ENCODE measurements at regions not wholly inside any gene's neighbourhood (a gene's known extent, or its start where the extent isn't known, plus 50 kb on each side); places are given as distances from the start of the nearest gene placed in this dataset.

GRCh38 chr12:13686260-13686659 lies 295.1 kb downstream of the GRIN2B start:
- Histone ChIP-seq H3K4me2 (ENCODE audit: low read length) (no peak overlapping the region), H3F3A (ENCODE audit: control insufficient read depth, insufficient read depth) (no peaks in the 10 kb centered on the region), H3K9me2 (replicated peaks; ENCODE audit: control insufficient read depth, low read length) (no peaks in the 10 kb centered on the region), H3K79me2 (ENCODE audit: control insufficient read depth, low read length) (no peaks in the 10 kb centered on the region), H3K4me3 (ENCODE audit: low read length) (no peak overlapping the region), H3K27ac (ENCODE audit: low read depth, low read length) (no peak overlapping the region), H3K4me1 (ENCODE audit: control insufficient read depth, low read length) (peaks cover 5% of the 10 kb centered on the region; the same call in 1 of the 2 replicates), H4K20me1 (ENCODE audit: control insufficient read depth, insufficient read depth, low read depth, low read length) (no peaks in the 10 kb centered on the region), H3K27me3 (ENCODE audit: control insufficient read depth, low read length) (no peaks in the 10 kb centered on the region), H3K36me3 (ENCODE audit: control insufficient read depth, low read length) (no peaks in the 10 kb centered on the region), H3K9me3 (ENCODE audit: control insufficient read depth, insufficient read depth, low read length) (0 out of 2 replicates have a peak, but pooled peaks cover 3% of the 10 kb centered on the region)
- no peak for TF ChIP-seq CTCF (IDR thresholded peaks at IDR 0.05; ENCODE audit: low read depth, low read length, poor library complexity, severe bottlenecking)
- no peak for TF ChIP-seq EZH2phosphoT487 (IDR thresholded peaks at IDR 0.05; ENCODE audit: borderline replicate concordance, low read length)

GRCh38 chr12:13680916-13681315 lies 300.5 kb downstream of the GRIN2B start:
- Histone ChIP-seq H3K4me2 (ENCODE audit: low read length) (no peak overlapping the region), H3K9me3 (ENCODE audit: control insufficient read depth, insufficient read depth, low read length) (0 out of 2 replicates have a peak, but pooled peaks cover 3% of the 10 kb centered on the region), H3K36me3 (ENCODE audit: control insufficient read depth, low read length) (no peaks in the 10 kb centered on the region), H3F3A (ENCODE audit: control insufficient read depth, insufficient read depth) (no peaks in the 10 kb centered on the region), H3K27ac (ENCODE audit: low read depth, low read length) (no peak overlapping the region), H3K9me2 (replicated peaks; ENCODE audit: control insufficient read depth, low read length) (no peaks in the 10 kb centered on the region), H3K4me3 (ENCODE audit: low read length) (no peak overlapping the region), H3K27me3 (ENCODE audit: control insufficient read depth, low read length) (no peaks in the 10 kb centered on the region), H4K20me1 (ENCODE audit: control insufficient read depth, insufficient read depth, low read depth, low read length) (no peaks in the 10 kb centered on the region), H3K4me1 (ENCODE audit: control insufficient read depth, low read length) (peaks cover 5% of the 10 kb centered on the region; the same call in 1 of the 2 replicates), H3K79me2 (ENCODE audit: control insufficient read depth, low read length) (no peaks in the 10 kb centered on the region)
- TF ChIP-seq CTCF (IDR thresholded peaks at IDR 0.05; ENCODE audit: low read depth, low read length, poor library complexity, severe bottlenecking) (no peak), EZH2phosphoT487 (IDR thresholded peaks at IDR 0.05; ENCODE audit: borderline replicate concordance, low read length) (no peak)

GRCh38 chr12:13676880-13677279 lies 304.5 kb downstream of the GRIN2B start:
- no peak overlapping the region for H3K27ac ChIP-seq (ENCODE audit: low read depth, low read length)
- H3K27me3 ChIP-seq (ENCODE audit: control insufficient read depth, low read length) = no peaks in the 10 kb centered on the region
- no peaks in the 10 kb centered on the region for H3K79me2 ChIP-seq (ENCODE audit: control insufficient read depth, low read length)
- H3K36me3 ChIP-seq (ENCODE audit: control insufficient read depth, low read length) = no peaks in the 10 kb centered on the region
- no peaks in the 10 kb centered on the region for H3K9me2 ChIP-seq (replicated peaks; ENCODE audit: control insufficient read depth, low read length)
- no peak for TF ChIP-seq CTCF (IDR thresholded peaks at IDR 0.05; ENCODE audit: low read depth, low read length, poor library complexity, severe bottlenecking)
- TF ChIP-seq EZH2phosphoT487 (IDR thresholded peaks at IDR 0.05; ENCODE audit: borderline replicate concordance, low read length) = no peak
- no peak overlapping the region for H3K4me2 ChIP-seq (ENCODE audit: low read length)
- no peaks in the 10 kb centered on the region for H3K4me1 ChIP-seq (ENCODE audit: control insufficient read depth, low read length)
- no peaks in the 10 kb centered on the region for H3F3A ChIP-seq (ENCODE audit: control insufficient read depth, insufficient read depth)
- H3K4me3 ChIP-seq (ENCODE audit: low read length) = no peak overlapping the region
- H3K9me3 ChIP-seq (ENCODE audit: control insufficient read depth, insufficient read depth, low read length) = no peaks in the 10 kb centered on the region; the same call in 1 of the 2 replicates
- H4K20me1 ChIP-seq (ENCODE audit: control insufficient read depth, insufficient read depth, low read depth, low read length) = no peaks in the 10 kb centered on the region
